Limb (tissue), 2 donors: ENCODE measurements at regions not wholly inside any gene's neighbourhood (a gene's known extent, or its start where the extent isn't known, plus 50 kb on each side); places are given as distances from the start of the nearest gene placed in this dataset.
"Not testable (repeated sequence)": the region's sequence is repeated elsewhere in the genome, so short reads cannot be mapped to it uniquely, and the experiment has no call there.

Experiments
- DNase-seq, 2 donors: peaks; one replicate each; pipeline ENCODE4 v3.0.0-alpha.2; 2016; ENCODE audit errors: extremely low spot score in 2 of 2

DNA sequence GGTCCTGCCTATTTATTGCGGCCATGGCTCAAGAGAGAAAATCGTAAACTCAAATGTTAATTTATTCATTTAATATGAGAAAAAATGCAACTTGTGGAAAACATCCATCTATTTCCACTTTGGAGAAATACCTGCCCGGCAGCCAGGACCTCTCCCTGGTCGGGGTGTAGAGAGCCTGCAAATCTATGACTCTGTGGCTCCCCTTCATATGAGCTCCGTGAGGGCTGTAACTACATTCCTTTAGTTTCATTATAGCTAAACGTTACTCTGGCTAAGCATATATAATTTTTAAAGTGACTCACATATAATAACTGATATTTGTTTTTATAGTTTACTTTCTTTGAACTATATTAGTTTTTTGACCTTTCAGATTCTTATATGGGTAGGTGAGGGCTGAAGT, 857.8 kb upstream of the FAT3 start:
- no peak for DNase-seq

GRCh38 chr11:91365986-91366585, 858.5 kb upstream of the FAT3 start:
- peak in 1 of 2 donors; percentile 67 for DNase-seq

DNA sequence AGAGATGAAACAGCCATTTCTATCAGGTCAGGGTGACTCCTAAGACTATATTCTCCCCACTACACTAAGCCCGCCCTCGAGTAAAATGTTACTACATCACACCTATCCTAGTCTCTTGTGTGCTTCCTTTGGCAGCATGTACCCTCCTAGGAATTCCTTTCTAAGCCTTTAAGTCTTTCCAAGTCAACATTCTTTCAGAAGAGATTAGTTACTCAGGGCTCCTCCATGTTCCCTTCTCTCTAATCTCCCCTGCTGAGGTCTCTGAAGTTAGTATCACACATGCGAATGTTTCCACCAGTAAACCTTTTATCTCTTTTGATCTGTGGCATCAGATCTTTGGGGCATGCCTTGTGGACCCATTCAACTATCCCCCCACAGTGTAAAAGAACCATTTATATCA, 873.7 kb upstream of the FAT3 start:
- DNase-seq, result no peak

- DNase-seq, result no peak
Measured at GRCh38 chr11:91326751-91327150, 897.9 kb upstream of the FAT3 start.

GRCh38 chr11:91326280-91326679, 898.3 kb upstream of the FAT3 start:
- no peak for DNase-seq

DNA sequence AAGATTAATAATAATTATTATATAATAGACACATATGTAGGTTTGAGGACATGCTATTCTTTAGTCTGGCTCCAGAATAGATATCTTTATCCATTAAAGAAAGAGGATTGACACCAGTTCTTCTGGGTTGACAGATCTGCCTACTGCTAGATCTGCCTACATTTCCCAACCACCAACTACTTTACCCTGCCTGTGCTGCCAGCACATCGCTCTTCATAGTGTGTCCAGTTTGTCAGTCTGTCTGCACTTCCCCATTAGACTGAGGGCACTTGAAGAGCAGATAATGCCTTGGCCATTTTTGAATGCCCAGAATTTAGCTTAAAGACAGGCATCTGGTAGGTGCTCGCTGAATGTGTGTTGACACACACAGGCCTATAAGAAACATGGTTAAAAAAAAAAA, 910.1 kb upstream of the FAT3 start:
- DNase-seq, result no peak

DNA sequence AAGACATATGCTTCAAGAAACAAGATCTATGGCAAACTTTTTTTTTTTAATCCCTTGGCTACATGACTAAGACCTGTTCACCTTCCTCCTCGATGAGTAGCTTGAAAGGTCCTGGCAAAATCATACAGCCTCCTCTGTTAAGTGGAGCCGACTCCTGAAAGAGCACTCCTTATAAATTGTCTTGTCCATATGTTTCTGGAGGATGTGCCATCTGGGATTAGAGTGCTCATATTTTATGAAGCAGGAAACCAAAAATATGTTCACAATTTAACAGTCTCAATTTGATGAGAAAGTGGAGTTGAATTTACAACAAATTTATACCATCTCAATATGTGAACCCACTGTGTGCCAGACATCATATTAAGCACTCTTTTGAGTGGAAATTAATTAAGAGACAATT, 912.1 kb upstream of the FAT3 start:
- no peak for DNase-seq

DNA sequence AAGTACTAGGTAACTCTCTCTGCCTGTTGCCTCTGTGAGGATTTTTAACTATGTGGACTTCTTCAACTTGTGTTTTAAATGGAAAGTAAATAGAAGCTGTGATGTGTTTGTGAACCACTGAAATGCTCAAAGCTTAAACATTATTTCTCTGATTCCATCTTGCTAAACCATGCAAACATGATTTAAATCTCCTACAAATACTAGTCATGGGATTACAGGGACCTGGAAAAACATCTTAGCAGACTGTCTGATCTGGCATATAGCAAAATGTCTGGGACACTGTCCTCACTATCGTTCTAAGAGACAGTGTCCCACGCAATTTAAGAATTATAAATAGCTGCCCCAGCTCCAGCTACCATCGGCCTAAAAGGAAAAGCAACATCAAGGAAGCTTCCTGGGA, 914.5 kb upstream of the FAT3 start:
- no peak for DNase-seq

DNA sequence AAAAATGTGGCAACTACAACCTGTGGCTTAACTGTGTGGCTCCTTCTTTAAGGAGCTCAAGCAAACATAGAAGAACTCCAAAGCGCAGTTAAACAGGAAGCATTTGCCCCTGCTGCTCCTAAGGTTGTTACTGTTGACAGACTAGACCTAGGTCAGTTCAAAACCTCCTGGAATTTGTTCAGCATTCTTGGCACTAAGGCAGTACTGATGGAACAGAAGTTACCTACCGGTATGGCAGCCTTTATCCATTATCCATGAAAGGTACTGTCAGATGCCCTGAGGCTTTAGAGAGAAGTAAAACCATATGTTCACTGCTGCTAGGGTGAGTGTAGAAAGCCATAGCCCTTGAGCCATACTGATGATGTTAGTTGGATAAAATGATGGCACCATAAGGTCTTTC, 916.5 kb upstream of the FAT3 start:
- no peak for DNase-seq

GRCh38 chr11:91305402-91305801, 919.2 kb upstream of the FAT3 start:
- no peak for DNase-seq

DNA sequence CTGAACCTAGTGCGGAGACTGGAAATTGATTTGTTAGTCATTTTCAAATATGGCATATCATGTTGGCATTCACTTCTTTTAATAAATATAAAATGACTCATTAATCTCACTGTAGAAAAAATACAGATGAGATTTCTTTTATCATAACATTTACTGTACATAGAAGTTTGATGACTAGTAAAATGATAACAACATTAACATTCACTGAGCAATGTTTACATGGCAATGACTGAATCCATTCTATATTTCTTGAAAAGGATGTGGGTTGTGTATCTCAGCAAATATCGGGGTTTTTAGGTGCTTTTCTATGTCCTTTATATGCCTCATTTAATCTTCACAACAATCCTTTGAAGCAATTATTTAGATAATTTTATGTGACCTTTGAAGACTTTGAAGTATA, 920.9 kb upstream of the FAT3 start:
- no peak for DNase-seq

DNA sequence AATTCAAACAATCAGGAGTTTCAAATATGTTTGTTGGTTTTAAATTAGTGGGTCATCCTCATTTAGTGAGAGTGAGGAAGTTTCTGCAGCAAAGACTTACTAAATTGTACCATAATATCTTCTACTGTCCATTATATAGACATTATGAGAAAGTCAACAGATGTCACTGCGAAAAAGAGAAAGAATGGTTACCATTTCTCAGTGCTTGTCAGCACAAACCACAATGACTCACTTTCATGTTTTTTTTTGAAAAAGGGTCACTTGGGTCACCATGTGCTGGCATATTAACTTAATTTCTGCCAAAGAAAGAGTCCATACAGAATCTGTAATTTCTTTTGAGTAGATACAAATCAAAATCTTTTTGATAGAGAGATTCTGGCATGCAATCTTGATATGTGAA, 924.6 kb upstream of the FAT3 start:
- DNase-seq, result no peak

DNA sequence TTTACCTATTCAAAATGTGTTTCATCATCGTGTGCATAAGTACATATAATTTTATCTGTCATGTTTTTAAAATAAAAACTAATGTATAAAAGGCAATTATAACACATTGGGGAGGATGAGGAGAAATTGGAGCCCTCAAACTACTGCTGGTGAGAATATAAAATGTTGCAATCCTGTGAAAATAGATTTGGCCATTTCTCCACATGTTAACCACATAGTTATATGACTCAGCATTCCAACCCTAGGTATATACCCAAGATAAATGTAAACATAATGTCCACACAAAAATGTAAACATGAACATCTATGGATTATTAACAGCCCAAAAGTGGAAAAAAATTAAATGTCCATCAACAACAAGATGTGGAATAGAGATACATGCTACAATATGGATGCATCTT, 928.0 kb upstream of the FAT3 start:
- DNase-seq, result no peak

DNA sequence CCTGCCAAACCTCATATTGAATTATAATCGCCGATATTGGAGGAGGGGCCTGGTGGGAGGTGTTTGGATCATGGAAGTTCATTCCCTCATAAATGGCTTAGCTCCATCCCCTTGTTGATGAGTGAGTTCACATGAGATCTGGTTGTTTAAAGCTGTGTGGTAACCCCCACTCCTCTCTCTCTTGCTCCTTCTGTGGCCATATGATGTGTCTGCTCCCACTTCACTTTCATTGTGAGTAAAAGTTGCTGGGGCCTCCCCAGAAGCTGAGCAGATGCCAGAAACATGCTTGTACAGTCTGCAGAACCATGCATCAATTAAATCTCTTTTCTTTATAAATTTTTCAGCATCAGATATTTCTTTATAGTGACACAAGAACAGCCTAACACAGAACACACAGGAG, 929.0 kb upstream of the FAT3 start:
- DNase-seq, result no peak

GRCh38 chr11:91293119-91293518, 931.5 kb upstream of the FAT3 start:
- DNase-seq, result no peak

GRCh38 chr11:91272089-91272488, 952.5 kb upstream of the FAT3 start:
- no peak for DNase-seq

DNA sequence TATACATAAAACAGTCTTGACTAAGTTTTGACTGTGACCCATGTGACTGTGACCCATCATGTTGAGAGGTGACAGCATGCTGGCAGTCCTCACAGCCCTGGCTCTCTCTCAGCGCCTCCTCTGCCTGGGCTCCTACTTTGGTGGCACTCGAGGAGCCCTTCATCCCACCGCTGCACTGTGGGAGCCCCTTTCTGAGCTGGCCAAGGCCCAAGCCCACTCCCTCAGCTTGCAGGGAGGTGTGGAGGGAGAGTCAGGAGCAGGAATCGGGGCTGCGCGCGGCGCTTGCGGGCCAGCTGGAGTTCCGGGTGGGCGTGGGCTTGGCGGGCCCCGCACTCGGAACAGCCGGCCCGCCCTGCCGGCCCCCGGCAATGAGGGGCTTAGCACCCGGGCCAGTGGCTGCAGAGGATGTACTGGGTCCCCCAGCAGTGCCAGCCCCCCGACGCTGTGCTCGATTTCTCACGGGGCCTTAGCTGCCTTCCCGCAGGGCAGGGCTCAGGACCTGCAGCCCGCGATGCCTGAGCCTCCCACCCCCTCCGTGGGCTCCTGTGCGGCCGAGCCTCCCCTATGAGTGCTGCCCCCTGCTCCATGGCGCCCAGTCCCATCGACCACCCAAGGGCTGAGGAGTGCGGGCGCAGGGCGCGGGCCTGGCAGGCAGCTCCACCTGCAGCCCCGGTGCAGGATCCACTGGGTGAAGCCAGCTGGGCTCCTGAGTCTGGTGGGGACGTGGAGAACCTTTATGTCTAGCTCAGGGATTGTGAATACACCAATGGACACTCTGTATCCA, 955.9 kb upstream of the FAT3 start:
- not testable (repeated sequence) for DNase-seq

DNA sequence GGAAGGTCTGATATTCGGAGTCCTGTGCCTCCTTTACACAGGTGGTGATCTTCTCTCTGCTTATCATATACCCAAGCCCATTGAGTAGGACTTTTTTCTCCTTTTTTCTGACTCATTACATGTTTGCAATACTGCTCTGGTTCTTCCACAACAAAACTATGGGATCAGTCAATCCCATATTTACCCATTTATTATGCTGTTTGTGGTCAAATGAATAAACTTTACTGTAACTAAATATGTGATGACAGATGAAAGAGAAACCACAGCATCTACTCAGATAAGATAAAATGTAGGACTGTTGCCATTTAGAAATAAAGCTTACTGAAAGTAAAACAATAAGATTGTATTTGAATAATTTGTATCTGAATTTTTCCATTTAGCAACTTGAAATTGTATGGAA, 958.7 kb upstream of the FAT3 start:
- no peak for DNase-seq

DNA sequence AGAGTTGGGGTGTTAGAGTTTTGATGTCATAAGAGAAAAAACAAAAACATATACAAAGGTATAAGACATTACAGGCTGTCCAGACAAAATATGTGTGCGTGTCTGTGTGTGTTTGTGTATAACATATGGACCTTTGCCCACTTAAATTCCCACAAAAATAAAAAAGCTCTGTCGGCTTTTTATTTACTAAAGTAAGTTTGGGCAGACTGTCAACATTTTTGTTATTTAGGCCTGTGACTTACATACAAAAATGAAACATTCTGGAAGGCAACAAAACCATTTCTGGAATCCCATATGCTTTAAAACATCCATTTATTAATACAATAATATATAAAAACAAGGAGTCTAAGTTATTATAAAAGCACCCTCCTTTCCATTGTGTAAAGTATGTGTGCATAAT, 960.1 kb upstream of the FAT3 start:
- no peak for DNase-seq

- peak in 1 of 2 donors; percentile 29 for DNase-seq
Measured at GRCh38 chr11:91263496-91264365, 960.9 kb upstream of the FAT3 start.

DNA sequence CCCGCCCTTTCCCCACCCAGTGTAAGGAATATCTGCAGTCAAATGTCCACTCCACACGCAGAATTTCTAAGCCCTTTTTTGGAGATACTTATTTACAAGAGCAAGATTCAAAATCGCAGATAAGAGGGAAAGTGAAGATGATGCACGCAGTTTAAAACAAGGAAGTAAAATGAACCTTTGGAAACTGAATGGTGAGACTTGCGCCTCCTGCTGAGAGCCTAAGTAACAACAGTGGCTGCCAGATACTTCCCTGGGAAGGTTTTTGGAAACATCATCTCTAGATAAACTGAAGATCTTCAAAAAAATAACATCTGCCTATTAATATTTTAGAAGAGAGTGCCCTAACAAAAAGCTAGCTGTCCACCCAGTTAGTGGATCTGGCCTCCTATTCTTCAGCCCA, 963.1 kb upstream of the FAT3 start:
- no peak for DNase-seq

DNA sequence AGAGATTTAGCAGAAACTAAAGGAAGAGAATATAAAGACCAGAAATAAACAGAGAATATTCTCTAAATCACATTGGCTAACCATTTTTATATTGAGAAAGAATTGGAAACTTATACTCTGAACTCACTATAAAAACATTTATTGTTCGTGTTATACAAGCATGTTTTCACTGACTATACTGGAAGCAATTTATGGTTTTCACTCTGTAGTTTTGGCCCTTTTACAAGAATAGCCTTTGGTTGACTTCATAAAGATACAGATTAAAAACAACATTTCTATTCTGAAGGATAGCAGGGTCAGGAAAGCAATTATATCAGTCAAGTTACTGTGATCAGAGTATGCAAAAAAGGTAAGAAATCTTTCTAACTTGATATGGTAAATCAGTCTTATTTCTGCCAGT, 965.7 kb upstream of the FAT3 start:
- DNase-seq, result no peak
